ENCODE measurements at regions not wholly inside any gene's neighbourhood (a gene's known extent, or its start where the extent isn't known, plus 50 kb on each side); places are given as distances from the start of the nearest gene placed in this dataset.

DNA sequence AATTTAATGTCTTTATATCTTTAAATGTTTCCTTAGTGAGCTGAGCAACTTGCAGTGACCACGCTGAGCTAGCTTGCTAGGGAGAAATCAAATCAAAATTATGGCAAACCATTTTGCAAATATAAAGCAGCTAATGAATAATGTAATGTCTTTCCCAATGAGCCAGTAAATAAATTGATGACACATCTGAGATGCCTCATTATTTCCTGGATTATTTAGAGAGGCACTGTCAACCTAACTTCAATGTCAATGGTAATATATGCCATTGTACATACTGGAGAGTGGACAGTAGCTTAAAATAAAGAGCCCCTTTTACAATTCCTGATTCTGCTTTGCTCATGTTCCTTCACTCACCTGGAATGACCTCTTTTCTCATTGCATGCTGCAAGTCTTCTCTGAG, 182.6 kb downstream of the PHLDA1 start:
- TF ChIP-seq TARDBP (IDR thresholded peaks at IDR 0.05): no peak
- TF ChIP-seq HDGF (IDR thresholded peaks at IDR 0.05; ENCODE audit: borderline replicate concordance): no peak
- no peak for TF ChIP-seq FOXM1 (IDR thresholded peaks at IDR 0.05; ENCODE audit: borderline replicate concordance)
- TF ChIP-seq BHLHE40 (IDR thresholded peaks at IDR 0.05; ENCODE audit: borderline replicate concordance): no peak
- TF ChIP-seq FOXK2 (IDR thresholded peaks at IDR 0.05): no peak
- no peak for TF ChIP-seq SUZ12 (IDR thresholded peaks at IDR 0.05)
